ENCODE measurements at regions not wholly inside any gene's neighbourhood (a gene's known extent, or its start where the extent isn't known, plus 50 kb on each side); places are given as distances from the start of the nearest gene placed in this dataset.

DNA sequence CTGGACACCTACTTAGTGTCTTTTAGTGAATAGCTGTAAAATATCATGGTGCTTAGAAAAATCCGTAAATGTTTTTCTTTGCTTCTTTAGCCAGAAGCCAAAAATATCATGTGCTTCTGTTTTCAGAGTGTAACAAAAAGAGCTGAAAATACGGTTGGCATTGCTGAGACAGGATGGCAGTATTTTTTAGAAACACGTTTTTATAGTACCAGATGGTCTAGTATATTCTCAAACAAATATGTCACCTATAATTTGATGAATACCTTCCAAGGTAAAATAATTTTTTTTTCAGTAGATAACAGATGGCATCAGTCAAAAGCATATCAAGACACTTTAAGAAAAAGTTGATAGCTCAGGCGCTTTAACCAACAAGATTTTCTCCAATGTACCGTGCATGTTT is 326.6 kb downstream of the PHF14 start:
- H3K14ac ChIP-seq (replicated peaks; ENCODE audit: low read depth, low read length), result no peak overlapping the region
- H2BK20ac ChIP-seq (ENCODE audit: low read depth, low read length), result no peak overlapping the region
- H2AK9ac ChIP-seq (replicated peaks; ENCODE audit: low read depth, low read length, poor library complexity), result no peak overlapping the region
- no peaks in the 10 kb centered on the region for H3K27me3 ChIP-seq (ENCODE audit: control insufficient read depth, insufficient read depth, low read length)
- H3K4me1 ChIP-seq (ENCODE audit: control insufficient read depth, insufficient read depth, low read length), result no peaks in the 10 kb centered on the region
- no peak overlapping the region for H4K8ac ChIP-seq (ENCODE audit: low read depth in 2 of 2, low read length in 2 of 2)
- BruUV-seq (replicated peaks), result no TSS peak
- no peak overlapping the region for H3K4ac ChIP-seq (ENCODE audit: low read depth, low read length)
- ChIA-PET POLR2A (ENCODE audit: unreplicated experiment) (no interaction called here), CTCF (no interaction called here)
- H2AK5ac ChIP-seq (ENCODE audit: low read depth, low read length), result no peak overlapping the region
- no peak overlapping the region for H2BK120ac ChIP-seq (ENCODE audit: low read depth, low read length)
- H3K36me3 ChIP-seq (ENCODE audit: control insufficient read depth, insufficient read depth, low read length), result no peaks in the 10 kb centered on the region
- H4K20me1 ChIP-seq (ENCODE audit: insufficient read depth, low read length), result no peaks in the 10 kb centered on the region
- no peak overlapping the region for H2AFZ ChIP-seq (replicated peaks; ENCODE audit: low read length, poor library complexity)
- WGBS, 2 experiments (ENCODE audit: extremely low coverage in 2 of 2, insufficient read length in 1 of 2), result no CpG with 5 or more reads among the region's 5 CpGs
- in situ Hi-C loops (cut with MboI; ENCODE audit: low sequenced_read_pairs), result no loop called here
- no peak overlapping the region for H3K23ac ChIP-seq (ENCODE audit: low read depth, low read length)
- no peak overlapping the region for H2BK5ac ChIP-seq (ENCODE audit: low read depth, low read length, poor library complexity, severe bottlenecking)
- no peak overlapping the region for H2BK15ac ChIP-seq (ENCODE audit: low read depth, low read length)
- H3K9ac ChIP-seq (ENCODE audit: low read depth, low read length), result no peak overlapping the region
- no peaks in the 10 kb centered on the region for H3K9me1 ChIP-seq (ENCODE audit: insufficient read depth, low read length)
- ATAC-seq (ENCODE audit: low read depth) (no peak), DNase-seq (no peak)
- intact Hi-C loops (cut with micrococcal nuclease), result no loop called here
- no peak overlapping the region for H3K27ac ChIP-seq (ENCODE audit: insufficient read depth, low read length)
- no peak overlapping the region for H3K4me2 ChIP-seq (ENCODE audit: low read depth, low read length)
- dilution Hi-C loops (cut with HindIII; ENCODE audit: low sequenced_read_pairs, unreplicated experiment), result no loop called here
- H3K18ac ChIP-seq (ENCODE audit: low read depth, low read length), result no peak overlapping the region
- no peak overlapping the region for H3K4me3 ChIP-seq (ENCODE audit: insufficient read depth, low read depth, low read length)
- TF ChIP-seq MAFK (IDR thresholded peaks at IDR 0.05; ENCODE audit: low read depth, low read length) (no peak), FOS (IDR thresholded peaks at IDR 0.05; ENCODE audit: low read depth, low read length) (no peak), POLR2A (IDR thresholded peaks at IDR 0.05; ENCODE audit: low read depth, low read length) (no peak), RCOR1 (IDR thresholded peaks at IDR 0.05; ENCODE audit: insufficient replicate concordance, low read length) (no peak), BHLHE40 (IDR thresholded peaks at IDR 0.05; ENCODE audit: low read depth, low read length) (no peak), SMC3 (IDR thresholded peaks at IDR 0.05; ENCODE audit: low read depth, low read length) (no peak), CEBPB (IDR thresholded peaks at IDR 0.05; ENCODE audit: low read depth, low read length) (no peak), RAD21 (IDR thresholded peaks at IDR 0.05; ENCODE audit: low read length) (no peak), CHD1 (IDR thresholded peaks at IDR 0.05; ENCODE audit: low read depth, low read length) (no peak), NFE2L2 (IDR thresholded peaks at IDR 0.05; ENCODE audit: low read depth, low read length) (no peak), MAZ (IDR thresholded peaks at IDR 0.05; ENCODE audit: borderline replicate concordance, low read depth, low read length) (no peak), RFX5 (IDR thresholded peaks at IDR 0.05; ENCODE audit: low read depth, low read length) (no peak), MXI1 (IDR thresholded peaks at IDR 0.05; ENCODE audit: borderline replicate concordance, low read depth, low read length) (no peak)
- TF ChIP-seq, protein P1, sequence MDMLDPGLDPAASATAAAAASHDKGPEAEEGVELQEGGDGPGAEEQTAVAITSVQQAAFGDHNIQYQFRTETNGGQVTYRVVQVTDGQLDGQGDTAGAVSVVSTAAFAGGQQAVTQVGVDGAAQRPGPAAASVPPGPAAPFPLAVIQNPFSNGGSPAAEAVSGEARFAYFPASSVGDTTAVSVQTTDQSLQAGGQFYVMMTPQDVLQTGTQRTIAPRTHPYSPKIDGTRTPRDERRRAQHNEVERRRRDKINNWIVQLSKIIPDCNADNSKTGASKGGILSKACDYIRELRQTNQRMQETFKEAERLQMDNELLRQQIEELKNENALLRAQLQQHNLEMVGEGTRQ (IDR thresholded peaks at IDR 0.05; ENCODE audit: low read depth, low read length), result no peak
- TF ChIP-seq, protein P2, sequence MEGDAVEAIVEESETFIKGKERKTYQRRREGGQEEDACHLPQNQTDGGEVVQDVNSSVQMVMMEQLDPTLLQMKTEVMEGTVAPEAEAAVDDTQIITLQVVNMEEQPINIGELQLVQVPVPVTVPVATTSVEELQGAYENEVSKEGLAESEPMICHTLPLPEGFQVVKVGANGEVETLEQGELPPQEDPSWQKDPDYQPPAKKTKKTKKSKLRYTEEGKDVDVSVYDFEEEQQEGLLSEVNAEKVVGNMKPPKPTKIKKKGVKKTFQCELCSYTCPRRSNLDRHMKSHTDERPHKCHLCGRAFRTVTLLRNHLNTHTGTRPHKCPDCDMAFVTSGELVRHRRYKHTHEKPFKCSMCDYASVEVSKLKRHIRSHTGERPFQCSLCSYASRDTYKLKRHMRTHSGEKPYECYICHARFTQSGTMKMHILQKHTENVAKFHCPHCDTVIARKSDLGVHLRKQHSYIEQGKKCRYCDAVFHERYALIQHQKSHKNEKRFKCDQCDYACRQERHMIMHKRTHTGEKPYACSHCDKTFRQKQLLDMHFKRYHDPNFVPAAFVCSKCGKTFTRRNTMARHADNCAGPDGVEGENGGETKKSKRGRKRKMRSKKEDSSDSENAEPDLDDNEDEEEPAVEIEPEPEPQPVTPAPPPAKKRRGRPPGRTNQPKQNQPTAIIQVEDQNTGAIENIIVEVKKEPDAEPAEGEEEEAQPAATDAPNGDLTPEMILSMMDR (conservative IDR thresholded peaks at IDR 0.05; ENCODE audit: low read depth, low read length), result no peak
- TF ChIP-seq, protein P3, sequence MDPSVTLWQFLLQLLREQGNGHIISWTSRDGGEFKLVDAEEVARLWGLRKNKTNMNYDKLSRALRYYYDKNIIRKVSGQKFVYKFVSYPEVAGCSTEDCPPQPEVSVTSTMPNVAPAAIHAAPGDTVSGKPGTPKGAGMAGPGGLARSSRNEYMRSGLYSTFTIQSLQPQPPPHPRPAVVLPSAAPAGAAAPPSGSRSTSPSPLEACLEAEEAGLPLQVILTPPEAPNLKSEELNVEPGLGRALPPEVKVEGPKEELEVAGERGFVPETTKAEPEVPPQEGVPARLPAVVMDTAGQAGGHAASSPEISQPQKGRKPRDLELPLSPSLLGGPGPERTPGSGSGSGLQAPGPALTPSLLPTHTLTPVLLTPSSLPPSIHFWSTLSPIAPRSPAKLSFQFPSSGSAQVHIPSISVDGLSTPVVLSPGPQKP (IDR thresholded peaks at IDR 0.05; ENCODE audit: borderline replicate concordance, low read depth, low read length), result no peak
- H3K56ac ChIP-seq (ENCODE audit: extremely low read depth, insufficient read depth, low read length), result no peak overlapping the region
- no peak overlapping the region for H4K5ac ChIP-seq (ENCODE audit: low read depth, low read length)
- H3K9me3 ChIP-seq (ENCODE audit: control insufficient read depth, insufficient read depth, low read length), result no peaks in the 10 kb centered on the region
- H3K79me1 ChIP-seq (ENCODE audit: low read depth in 1 of 2, low read length in 2 of 2), result no peaks in the 10 kb centered on the region
- H4K91ac ChIP-seq (ENCODE audit: insufficient read depth, low read depth, low read length), result no peak overlapping the region
